ENCODE measurements at regions not wholly inside any gene's neighbourhood (a gene's known extent, or its start where the extent isn't known, plus 50 kb on each side); places are given as distances from the start of the nearest gene placed in this dataset.
"Not testable (repeated sequence)": the region's sequence is repeated elsewhere in the genome, so short reads cannot be mapped to it uniquely, and the experiment has no call there.

GRCh38 chr11:25794804-25795203 lies 537.1 kb upstream of the ANO3 start:
- intact Hi-C loops (cut with DNase I), result no loop called here
- Histone ChIP-seq H3K27me3 (no peaks in the 10 kb centered on the region), H3K36me3 (no peaks in the 10 kb centered on the region), H3K9me3 (no peaks in the 10 kb centered on the region), H3K27ac (no peak overlapping the region), H3K4me3 (no peak overlapping the region), H3K4me1 (no peaks in the 10 kb centered on the region)
- DNase-seq (ENCODE audit: low spot score in 2 of 2), result no peak
- TF ChIP-seq CTCF (IDR thresholded peaks at IDR 0.05), result no peak

- Histone ChIP-seq H3K9me3 (no peaks in the 10 kb centered on the region), H3K4me3 (no peak overlapping the region), H3K4me1 (no peaks in the 10 kb centered on the region), H3K36me3 (no peaks in the 10 kb centered on the region), H3K27ac (no peak overlapping the region), H3K27me3 (no peaks in the 10 kb centered on the region)
- intact Hi-C loops (cut with DNase I), result no loop called here
- no peak for TF ChIP-seq CTCF (IDR thresholded peaks at IDR 0.05)
- no peak for DNase-seq (ENCODE audit: low spot score in 2 of 2)
These were observed 515.5 kb upstream of the ANO3 start for GRCh38 chr11:25816411-25816810.

GRCh38 chr11:25824688-25825087 lies 507.2 kb upstream of the ANO3 start:
- no peak overlapping the region for H3K4me3 ChIP-seq
- no peaks in the 10 kb centered on the region for H3K4me1 ChIP-seq
- no peak for DNase-seq (ENCODE audit: low spot score in 2 of 2)
- no peaks in the 10 kb centered on the region for H3K27me3 ChIP-seq
- no peak overlapping the region for H3K27ac ChIP-seq
- H3K36me3 ChIP-seq, result no peaks in the 10 kb centered on the region
- TF ChIP-seq CTCF (IDR thresholded peaks at IDR 0.05), result no peak
- H3K9me3 ChIP-seq, result no peaks in the 10 kb centered on the region
- intact Hi-C loops (cut with DNase I), result no loop called here

GRCh38 chr11:25831485-25831884 lies 500.4 kb upstream of the ANO3 start:
- DNase-seq (ENCODE audit: low spot score in 2 of 2); H3K36me3 ChIP-seq; intact Hi-C loops (cut with DNase I); H3K27me3 ChIP-seq; H3K9me3 ChIP-seq; H3K27ac ChIP-seq; H3K4me1 ChIP-seq; H3K4me3 ChIP-seq: not testable (repeated sequence)

- H3K27ac ChIP-seq, result no peak overlapping the region
- no peaks in the 10 kb centered on the region for H3K36me3 ChIP-seq
- H3K27me3 ChIP-seq, result no peaks in the 10 kb centered on the region
- H3K4me1 ChIP-seq, result no peaks in the 10 kb centered on the region
- DNase-seq (ENCODE audit: low spot score in 2 of 2), result no peak
- no peak for TF ChIP-seq CTCF (IDR thresholded peaks at IDR 0.05)
- intact Hi-C loops (cut with DNase I), result no loop called here
- no peaks in the 10 kb centered on the region for H3K9me3 ChIP-seq
- H3K4me3 ChIP-seq, result no peak overlapping the region
These were observed 492.9 kb upstream of the ANO3 start for GRCh38 chr11:25838918-25839625.

GRCh38 chr11:25844811-25845210 lies 487.1 kb upstream of the ANO3 start:
- Histone ChIP-seq H3K27ac (no peak overlapping the region), H3K36me3 (no peaks in the 10 kb centered on the region), H3K9me3 (no peaks in the 10 kb centered on the region), H3K4me1 (no peaks in the 10 kb centered on the region), H3K27me3 (no peaks in the 10 kb centered on the region), H3K4me3 (no peak overlapping the region)
- intact Hi-C loops (cut with DNase I), result no loop called here
- no peak for TF ChIP-seq CTCF (IDR thresholded peaks at IDR 0.05)
- no peak for DNase-seq (ENCODE audit: low spot score in 2 of 2)
